ENCODE measurements at regions not wholly inside any gene's neighbourhood (a gene's known extent, or its start where the extent isn't known, plus 50 kb on each side); places are given as distances from the start of the nearest gene placed in this dataset.

DNA sequence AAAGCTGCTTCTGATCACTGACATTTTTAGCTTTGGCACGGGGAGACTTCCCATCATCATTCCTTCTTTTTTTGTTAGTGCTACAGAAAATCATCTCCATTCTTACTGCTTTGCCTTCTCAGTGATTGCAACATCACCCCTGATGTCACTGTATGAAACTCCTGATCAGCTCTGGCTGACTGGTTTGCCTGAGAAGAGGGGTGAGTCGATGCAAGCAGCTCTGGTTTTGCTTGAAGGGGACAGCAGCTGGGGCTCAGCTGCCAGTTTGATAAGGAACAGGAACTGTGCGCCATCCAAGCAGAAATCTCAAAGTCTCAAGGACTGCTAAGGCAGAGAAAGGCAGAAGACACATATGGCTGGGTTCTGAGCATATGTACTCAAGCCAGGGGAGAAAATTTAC lies 808.5 kb upstream of the CELF2 start:
- H3K27ac ChIP-seq, result no peak overlapping the region

DNA sequence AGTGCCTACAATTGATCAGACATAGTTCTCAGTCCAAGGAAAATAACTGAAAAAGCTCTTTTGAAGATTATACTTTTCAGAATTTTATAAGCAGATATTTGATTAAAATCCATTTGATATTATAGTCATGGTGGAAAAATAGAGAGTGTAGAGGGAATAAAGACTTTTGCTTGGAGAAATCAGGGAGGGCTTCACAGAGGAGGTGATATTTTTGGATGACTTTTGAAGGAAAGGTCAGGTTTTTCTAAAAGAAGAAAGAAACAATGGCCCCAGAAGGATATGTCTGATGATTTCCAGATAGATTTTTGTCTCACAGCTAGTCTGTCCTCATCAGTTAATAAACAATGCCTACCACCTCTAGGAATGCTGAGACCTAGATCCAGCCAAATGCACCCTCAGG lies 806.3 kb upstream of the CELF2 start:
- no peak overlapping the region for H2AFZ ChIP-seq (replicated peaks)
- no peak overlapping the region for H3K9ac ChIP-seq
- TF ChIP-seq EZH2 (IDR thresholded peaks at IDR 0.05), result no peak
- no peak for TF ChIP-seq EZH2phosphoT487 (IDR thresholded peaks at IDR 0.05)
- TF ChIP-seq, protein P1, sequence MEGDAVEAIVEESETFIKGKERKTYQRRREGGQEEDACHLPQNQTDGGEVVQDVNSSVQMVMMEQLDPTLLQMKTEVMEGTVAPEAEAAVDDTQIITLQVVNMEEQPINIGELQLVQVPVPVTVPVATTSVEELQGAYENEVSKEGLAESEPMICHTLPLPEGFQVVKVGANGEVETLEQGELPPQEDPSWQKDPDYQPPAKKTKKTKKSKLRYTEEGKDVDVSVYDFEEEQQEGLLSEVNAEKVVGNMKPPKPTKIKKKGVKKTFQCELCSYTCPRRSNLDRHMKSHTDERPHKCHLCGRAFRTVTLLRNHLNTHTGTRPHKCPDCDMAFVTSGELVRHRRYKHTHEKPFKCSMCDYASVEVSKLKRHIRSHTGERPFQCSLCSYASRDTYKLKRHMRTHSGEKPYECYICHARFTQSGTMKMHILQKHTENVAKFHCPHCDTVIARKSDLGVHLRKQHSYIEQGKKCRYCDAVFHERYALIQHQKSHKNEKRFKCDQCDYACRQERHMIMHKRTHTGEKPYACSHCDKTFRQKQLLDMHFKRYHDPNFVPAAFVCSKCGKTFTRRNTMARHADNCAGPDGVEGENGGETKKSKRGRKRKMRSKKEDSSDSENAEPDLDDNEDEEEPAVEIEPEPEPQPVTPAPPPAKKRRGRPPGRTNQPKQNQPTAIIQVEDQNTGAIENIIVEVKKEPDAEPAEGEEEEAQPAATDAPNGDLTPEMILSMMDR (IDR thresholded peaks at IDR 0.05), result no peak
- no peaks in the 10 kb centered on the region for H3K9me3 ChIP-seq (ENCODE audit: low read depth)
- H3K4me3 Mint-ChIP-seq, result no peak overlapping the region
- H3K27me3 Mint-ChIP-seq (ENCODE audit: insufficient read depth, low read depth), result peaks cover 3% of the 10 kb centered on the region
- H3K27me3 ChIP-seq, result no peaks in the 10 kb centered on the region
- no peak overlapping the region for H3K4me2 ChIP-seq
- no peaks in the 10 kb centered on the region for H3K9me3 Mint-ChIP-seq
- no peak overlapping the region for H3K27ac Mint-ChIP-seq
- H3K36me3 Mint-ChIP-seq, result no peaks in the 10 kb centered on the region
- H3K79me2 ChIP-seq (ENCODE audit: low read depth), result no peaks in the 10 kb centered on the region
- DNase-seq (ENCODE audit: low spot score), result no peak
- H3K27ac ChIP-seq, result no peak overlapping the region
- no peaks in the 10 kb centered on the region for H4K20me1 ChIP-seq (ENCODE audit: low read depth)
- no peaks in the 10 kb centered on the region for H3K4me1 Mint-ChIP-seq
- H3F3A ChIP-seq (ENCODE audit: low read depth), result no peaks in the 10 kb centered on the region
- no peaks in the 10 kb centered on the region for H3K36me3 ChIP-seq
- H3K4me1 ChIP-seq, result no peaks in the 10 kb centered on the region
- no peak overlapping the region for H3K4me3 ChIP-seq

More for the DNA sequence above, 808.5 kb upstream of the CELF2 start:
- peak overlapping the region; percentile 55 for H2AFZ ChIP-seq (replicated peaks)
- H3K36me3 Mint-ChIP-seq, result no peaks in the 10 kb centered on the region
- no peaks in the 10 kb centered on the region for H3K4me1 ChIP-seq
- peak overlapping the region; percentile 33 for H3K9ac ChIP-seq
- H3K27me3 Mint-ChIP-seq (ENCODE audit: insufficient read depth, low read depth), result peaks cover 3% of the 10 kb centered on the region
- no peak overlapping the region for H3K4me2 ChIP-seq
- no peak for DNase-seq (ENCODE audit: low spot score)
- H3K9me3 Mint-ChIP-seq, result peaks cover 3% of the 10 kb centered on the region
- no peak overlapping the region for H3K27ac Mint-ChIP-seq
- TF ChIP-seq, protein P1 (IDR thresholded peaks at IDR 0.05), result no peak
- TF ChIP-seq EZH2phosphoT487 (IDR thresholded peaks at IDR 0.05) (no peak), EZH2 (IDR thresholded peaks at IDR 0.05) (no peak)
- H3K4me3 Mint-ChIP-seq, result no peak overlapping the region
- no peaks in the 10 kb centered on the region for H3F3A ChIP-seq (ENCODE audit: low read depth)
- peaks cover 6% of the 10 kb centered on the region for H3K9me3 ChIP-seq (ENCODE audit: low read depth)
- no peaks in the 10 kb centered on the region for H3K79me2 ChIP-seq (ENCODE audit: low read depth)
- no peaks in the 10 kb centered on the region for H4K20me1 ChIP-seq (ENCODE audit: low read depth)
- H3K4me1 Mint-ChIP-seq, result no peaks in the 10 kb centered on the region
- no peak overlapping the region for H3K4me3 ChIP-seq
- no peaks in the 10 kb centered on the region for H3K27me3 ChIP-seq
- no peaks in the 10 kb centered on the region for H3K36me3 ChIP-seq

DNA sequence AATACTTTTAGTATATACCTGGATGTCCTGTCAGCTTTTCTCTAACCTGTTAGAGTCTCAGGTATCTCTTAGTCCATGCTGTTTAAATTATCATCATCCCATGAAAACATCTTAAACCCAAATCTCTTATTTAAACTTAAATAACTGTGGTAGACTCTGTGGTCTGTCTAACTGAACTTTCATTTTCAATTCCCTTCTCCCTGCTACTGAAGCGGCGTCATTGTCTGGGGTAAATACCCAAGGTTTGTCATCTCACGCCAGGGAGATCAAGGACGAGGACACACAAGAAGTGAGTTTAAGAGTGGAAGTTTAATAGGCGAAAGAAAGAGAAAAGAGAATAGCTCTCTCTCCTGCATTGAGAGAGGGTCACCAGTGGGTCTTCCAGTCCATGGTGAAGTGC lies 804.4 kb upstream of the CELF2 start:
- H3K4me3 ChIP-seq, result no peak overlapping the region
- H3K9ac ChIP-seq, result no peak overlapping the region
- H3K79me2 ChIP-seq (ENCODE audit: low read depth), result no peaks in the 10 kb centered on the region
- no peaks in the 10 kb centered on the region for H3K36me3 ChIP-seq
- H2AFZ ChIP-seq (replicated peaks), result no peak overlapping the region
- no peak overlapping the region for H3K27ac ChIP-seq
- H3K4me1 ChIP-seq, result no peaks in the 10 kb centered on the region
- H3K27ac Mint-ChIP-seq, result no peak overlapping the region
- H3K4me1 Mint-ChIP-seq, result no peaks in the 10 kb centered on the region
- no peaks in the 10 kb centered on the region for H3K9me3 ChIP-seq (ENCODE audit: low read depth)
- no peaks in the 10 kb centered on the region for H3K36me3 Mint-ChIP-seq
- DNase-seq (ENCODE audit: low spot score), result no peak
- no peak overlapping the region for H3K4me3 Mint-ChIP-seq
- peaks cover 3% of the 10 kb centered on the region for H3K27me3 Mint-ChIP-seq (ENCODE audit: insufficient read depth, low read depth)
- H3K27me3 ChIP-seq, result no peaks in the 10 kb centered on the region
- no peaks in the 10 kb centered on the region for H3F3A ChIP-seq (ENCODE audit: low read depth)
- H3K9me3 Mint-ChIP-seq, result no peaks in the 10 kb centered on the region
- H3K4me2 ChIP-seq, result no peak overlapping the region
- no peaks in the 10 kb centered on the region for H4K20me1 ChIP-seq (ENCODE audit: low read depth)
- TF ChIP-seq EZH2phosphoT487 (IDR thresholded peaks at IDR 0.05), result no peak
- TF ChIP-seq EZH2 (IDR thresholded peaks at IDR 0.05), result no peak
- TF ChIP-seq, protein P1 (IDR thresholded peaks at IDR 0.05), result no peak

Data from neural progenitor cell (in vitro differentiated cells).